Esophagus squamous epithelium (tissue), 5 donors: ENCODE measurements at regions not wholly inside any gene's neighbourhood (a gene's known extent, or its start where the extent isn't known, plus 50 kb on each side); places are given as distances from the start of the nearest gene placed in this dataset.

Source experiments
- DNase-seq: peaks from one replicate; lab custom pipeline; 2025; lab: John Stamatoyannopoulos, UW
- H3K27ac ChIP-seq, 4 donors: fragments of 200-600 bp; sonication (generic); one replicate each; pipeline ENCODE4 v1.5.1; 2016 to 2019; ENCODE audit warnings: mild to moderate bottlenecking in 1 of 4
- H3K27me3 ChIP-seq, 4 donors: fragments of 200-600 bp; sonication (generic); 1 replicate in 3 of 4; 2 replicates in 1 of 4; pipeline versions ENCODE4 v1.5.1 to v1.6.0; 2017 to 2021; ENCODE audit warnings: antibody characterized with exemption in 1 of 4
- H3K36me3 ChIP-seq, 3 donors: fragments of 200-600 bp; sonication (generic); one replicate each; pipeline ENCODE4 v1.5.1; 2016 to 2019
- H3K4me1 ChIP-seq, 3 donors: fragments of 200-600 bp; sonication (generic); one replicate each; pipeline ENCODE4 v1.5.1; 2017 to 2019
- H3K4me3 ChIP-seq, 4 donors: fragments of 200-600 bp; sonication (generic); 1 replicate in 3 of 4; 2 replicates in 1 of 4; pipeline ENCODE4 v1.5.1; 2016 to 2019; ENCODE audit warnings: mild to moderate bottlenecking in 2 of 4, moderate library complexity in 1 of 4
- H3K9me3 ChIP-seq, 3 donors: fragments of 200-600 bp; sonication (generic); one replicate each; pipeline ENCODE4 v1.5.1; 2016 to 2019
- CTCF ChIP-seq, 6 experiments: fragments of 450-650 bp in 4 of 6; fragments of 200-600 bp in 2 of 6; sonication (generic) in 2 of 6; IDR thresholded peaks; one replicate each; pipeline ENCODE4 v1.5.1; 2016 to 2019; ENCODE audit warnings: antibody characterized with exemption in 6 of 6, mild to moderate bottlenecking in 4 of 6, moderate library complexity in 4 of 6
- POLR2A ChIP-seq, 4 donors: fragments of 450-650 bp; IDR thresholded peaks; one replicate each; pipeline ENCODE4 v1.6.1; 2017; ENCODE audit warnings: antibody characterized with exemption in 4 of 4, mild to moderate bottlenecking in 4 of 4, moderate library complexity in 3 of 4
- WGBS, 2 donors: methylation state at CpG; one replicate each; pipeline ENCODE4 v1.1.5; 2018; 5-methylcytosine and 5-hydroxymethylcytosine counted together
- intact Hi-C: fragments of 100-400 bp; cut with DNase I; formaldehyde crosslinking; loops from one replicate; pipeline ENCODE4 v1.15.0; 2022
- donor health status: DM: yes; HTN: yes; CAD: no.

GRCh38 chr11:88231894-88232482, 56.7 kb upstream of the RAB38 start:
- DNase-seq = no peak
- H3K36me3 ChIP-seq = no peaks in the 10 kb centered on the region
- H3K4me1 ChIP-seq = no peaks in the 10 kb centered on the region
- TF ChIP-seq CTCF (IDR thresholded peaks at IDR 0.05) (peak in 5 of 6 experiments; percentile 47 to 74 (median 57)), POLR2A (IDR thresholded peaks at IDR 0.05) (no peak)
- 41 to 48% methylated on average over 5 of the region's 5 CpGs for WGBS, 2 donors
- intact Hi-C loops = no loop called here
- no peaks in the 10 kb centered on the region for H3K27me3 ChIP-seq
- peaks cover 0 to 14% (median 5%) of the 10 kb centered on the region in 3 donors for H3K9me3 ChIP-seq
- H3K4me3 ChIP-seq = no peak overlapping the region
- H3K27ac ChIP-seq = no peak overlapping the region

- no peak for DNase-seq
- intact Hi-C loops = no loop called here
- Histone ChIP-seq H3K27ac (no peak overlapping the region), H3K36me3 (no peaks in the 10 kb centered on the region), H3K4me1 (no peaks in the 10 kb centered on the region), H3K9me3 (peaks cover 0 to 21% (median 5%) of the 10 kb centered on the region in 3 donors), H3K4me3 (no peak overlapping the region), H3K27me3 (no peaks in the 10 kb centered on the region)
- no peak for TF ChIP-seq CTCF (IDR thresholded peaks at IDR 0.05)
- no peak for TF ChIP-seq POLR2A (IDR thresholded peaks at IDR 0.05)
These were observed 54.1 kb upstream of the RAB38 start for GRCh38 chr11:88229303-88229702.
